OCI-M1 (cell line): ENCODE measurements at regions not wholly inside any gene's neighbourhood (a gene's known extent, or its start where the extent isn't known, plus 50 kb on each side); places are given as distances from the start of the nearest gene placed in this dataset.
"Not testable (repeated sequence)": the region's sequence is repeated elsewhere in the genome, so short reads cannot be mapped to it uniquely, and the experiment has no call there.

Experiments
- DNase-seq: peaks from one replicate; lab custom pipeline; 2025; lab: John Stamatoyannopoulos, UW

- no peak for DNase-seq
Measured at GRCh38 chr6:115270953-115271352, 789.7 kb downstream of the FRK start.

- no peak for DNase-seq
Measured at GRCh38 chr6:115241373-115241772, 819.3 kb downstream of the FRK start.

- DNase-seq, result no peak
Measured at GRCh38 chr6:115221198-115221597, 839.5 kb downstream of the FRK start.

- DNase-seq, result no peak
Measured at GRCh38 chr6:115220551-115221159, 840.0 kb downstream of the FRK start.

- no peak for DNase-seq
Measured at GRCh38 chr6:115219645-115220044, 841.0 kb downstream of the FRK start.

GRCh38 chr6:115216835-115217234, 843.9 kb downstream of the FRK start:
- no peak for DNase-seq

GRCh38 chr6:115214283-115214682, 846.4 kb downstream of the FRK start:
- no peak for DNase-seq

GRCh38 chr6:115203381-115203780, 857.3 kb downstream of the FRK start:
- DNase-seq, result no peak

GRCh38 chr6:115194981-115195638, 852.3 kb upstream of the HS3ST5 start:
- no peak for DNase-seq

- no peak for DNase-seq
Measured at GRCh38 chr6:115191989-115192388, 849.2 kb upstream of the HS3ST5 start.

GRCh38 chr6:115190534-115190933, 847.7 kb upstream of the HS3ST5 start:
- DNase-seq, result no peak

GRCh38 chr6:115175456-115175855, 832.6 kb upstream of the HS3ST5 start:
- DNase-seq, result not testable (repeated sequence)

GRCh38 chr6:115165912-115166311, 823.1 kb upstream of the HS3ST5 start:
- DNase-seq, result not testable (repeated sequence)

GRCh38 chr6:115159733-115160132, 816.9 kb upstream of the HS3ST5 start:
- no peak for DNase-seq

- peak; percentile 67 for DNase-seq
Measured at GRCh38 chr6:115137910-115138309, 795.1 kb upstream of the HS3ST5 start.

GRCh38 chr6:115133790-115134189, 791.0 kb upstream of the HS3ST5 start:
- DNase-seq, result peak; percentile 75

- peak; percentile 40 for DNase-seq
Measured at GRCh38 chr6:115131709-115132490, 789.1 kb upstream of the HS3ST5 start.

- DNase-seq, result not testable (repeated sequence)
Measured at GRCh38 chr6:115121513-115121912, 778.7 kb upstream of the HS3ST5 start.

- peak; percentile 69 for DNase-seq
Measured at GRCh38 chr6:115120391-115120790, 777.6 kb upstream of the HS3ST5 start.

- peak; percentile 21 for DNase-seq
Measured at GRCh38 chr6:115091461-115091860, 748.6 kb upstream of the HS3ST5 start.

- DNase-seq, result no peak
Measured at GRCh38 chr6:115078555-115078954, 735.7 kb upstream of the HS3ST5 start.

- no peak for DNase-seq
Measured at GRCh38 chr6:115071962-115072361, 729.1 kb upstream of the HS3ST5 start.
